ENCODE measurements at regions not wholly inside any gene's neighbourhood (a gene's known extent, or its start where the extent isn't known, plus 50 kb on each side); places are given as distances from the start of the nearest gene placed in this dataset.

DNA sequence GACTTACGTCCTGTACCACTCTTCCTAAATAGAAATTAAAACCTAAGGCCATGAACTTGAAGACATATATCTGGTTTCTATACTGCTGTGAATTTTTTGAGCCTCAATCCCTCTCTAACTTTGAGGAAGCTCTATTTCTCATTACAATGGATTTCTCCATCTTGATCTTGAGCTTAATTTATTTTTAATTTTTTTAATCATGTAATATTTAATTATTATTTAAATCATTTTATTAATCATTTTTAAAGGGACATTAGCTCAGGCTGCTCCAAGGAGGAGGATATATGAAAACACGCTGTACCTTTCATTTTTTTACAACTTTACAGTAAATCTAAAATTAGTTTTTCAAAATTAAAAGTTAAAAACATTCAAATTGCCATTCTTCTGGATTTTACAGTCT, 540.5 kb downstream of the SATB2 start:
- TF ChIP-seq, protein P1, sequence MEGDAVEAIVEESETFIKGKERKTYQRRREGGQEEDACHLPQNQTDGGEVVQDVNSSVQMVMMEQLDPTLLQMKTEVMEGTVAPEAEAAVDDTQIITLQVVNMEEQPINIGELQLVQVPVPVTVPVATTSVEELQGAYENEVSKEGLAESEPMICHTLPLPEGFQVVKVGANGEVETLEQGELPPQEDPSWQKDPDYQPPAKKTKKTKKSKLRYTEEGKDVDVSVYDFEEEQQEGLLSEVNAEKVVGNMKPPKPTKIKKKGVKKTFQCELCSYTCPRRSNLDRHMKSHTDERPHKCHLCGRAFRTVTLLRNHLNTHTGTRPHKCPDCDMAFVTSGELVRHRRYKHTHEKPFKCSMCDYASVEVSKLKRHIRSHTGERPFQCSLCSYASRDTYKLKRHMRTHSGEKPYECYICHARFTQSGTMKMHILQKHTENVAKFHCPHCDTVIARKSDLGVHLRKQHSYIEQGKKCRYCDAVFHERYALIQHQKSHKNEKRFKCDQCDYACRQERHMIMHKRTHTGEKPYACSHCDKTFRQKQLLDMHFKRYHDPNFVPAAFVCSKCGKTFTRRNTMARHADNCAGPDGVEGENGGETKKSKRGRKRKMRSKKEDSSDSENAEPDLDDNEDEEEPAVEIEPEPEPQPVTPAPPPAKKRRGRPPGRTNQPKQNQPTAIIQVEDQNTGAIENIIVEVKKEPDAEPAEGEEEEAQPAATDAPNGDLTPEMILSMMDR (IDR thresholded peaks at IDR 0.05; ENCODE audit: low read length): no peak
- no peak for TF ChIP-seq EZH2 (IDR thresholded peaks at IDR 0.05; ENCODE audit: borderline replicate concordance, low read length)

Measured in OCI-LY1 (cell line).